Right lobe of liver (tissue), 4 donors: ENCODE measurements at regions not wholly inside any gene's neighbourhood (a gene's known extent, or its start where the extent isn't known, plus 50 kb on each side); places are given as distances from the start of the nearest gene placed in this dataset.

ENCODE experiments used
- CTCF ChIP-seq, 4 donors: fragments of 200-600 bp in 3 of 4; fragments of 450-650 bp in 1 of 4; IDR thresholded peaks; one replicate each; pipeline versions ENCODE4 v1.5.1 to v1.8.0; 2016 to 2022; ENCODE audit warnings: antibody characterized with exemption in 4 of 4, mild to moderate bottlenecking in 2 of 4
- POLR2A ChIP-seq: fragments of 450-650 bp; IDR thresholded peaks from one replicate; pipeline ENCODE4 v1.6.1; 2017; ENCODE audit warnings: antibody characterized with exemption, mild to moderate bottlenecking
- donor health status: DM: no; HTN: no; CAD: no.
- donor health status: DM: no; HTN: no; CAD: no.
- donor health status: DM: no; HTN: yes; CAD: no.

DNA sequence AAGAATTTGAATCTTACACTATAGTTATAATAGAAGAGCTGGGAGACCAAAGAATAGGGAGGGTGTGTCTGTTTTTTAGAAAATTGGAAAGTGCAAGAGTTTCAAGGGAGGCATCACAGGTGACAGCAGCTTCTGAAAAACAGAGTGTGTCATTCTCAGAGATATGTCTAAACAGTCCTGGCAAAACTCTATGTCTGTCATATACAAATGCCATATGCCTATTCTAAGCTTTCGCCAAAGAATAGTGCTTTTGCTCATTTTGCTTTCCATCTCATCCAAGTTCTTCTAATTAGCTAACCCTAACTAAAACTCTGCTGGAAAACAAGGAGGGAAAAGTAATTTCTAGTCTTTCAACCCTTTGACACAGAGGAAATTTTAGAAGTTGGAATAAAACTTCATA, 388.0 kb upstream of the TYRP1 start:
- TF ChIP-seq CTCF (IDR thresholded peaks at IDR 0.05) = no peak
- no peak for TF ChIP-seq POLR2A
